22Rv1 (cell line): ENCODE measurements at regions not wholly inside any gene's neighbourhood (a gene's known extent, or its start where the extent isn't known, plus 50 kb on each side); places are given as distances from the start of the nearest gene placed in this dataset.

ENCODE experiments used
- CTCF ChIP-seq: fragments of 450-650 bp; IDR thresholded peaks from 2 replicates; pipeline ENCODE4 v1.5.1; 2017; ENCODE audit warnings: mild to moderate bottlenecking
- ZFX ChIP-seq: fragments of 450-650 bp; IDR thresholded peaks from 2 replicates; pipeline ENCODE4 v1.6.1; 2017; ENCODE audit warnings: antibody characterized with exemption, borderline replicate concordance

DNA sequence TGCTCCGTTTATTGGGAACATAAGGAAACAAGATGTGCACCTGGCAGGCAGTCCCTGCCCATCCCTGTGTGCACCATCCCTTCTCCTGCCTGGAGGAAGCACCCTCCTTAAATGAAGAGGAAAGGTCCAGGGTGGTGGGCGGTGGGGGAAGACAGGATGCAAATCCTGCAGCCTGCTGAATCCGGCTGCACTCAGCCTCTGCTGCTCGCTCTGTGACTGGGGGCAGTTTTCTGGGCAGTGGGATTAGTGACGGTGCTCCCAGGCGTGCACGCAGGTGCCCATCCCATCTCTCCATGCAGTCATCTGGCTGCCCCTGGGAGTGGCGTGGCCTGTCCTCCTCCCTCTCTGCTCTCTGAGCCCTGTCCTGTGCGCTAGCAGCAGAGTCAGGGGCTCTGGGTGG, 371.3 kb upstream of the MYT1L start:
- TF ChIP-seq CTCF (no peak), ZFX (no peak)
